B cell (primary cell): ENCODE measurements at regions not wholly inside any gene's neighbourhood (a gene's known extent, or its start where the extent isn't known, plus 50 kb on each side); places are given as distances from the start of the nearest gene placed in this dataset.

Experiments used
- ATAC-seq: fragments of 200-7000 bp; cut with Tn5 transposase; one replicate; pipeline ENCODE4 v1.10.0; 2021; ENCODE audit warnings: low read depth, mild to moderate bottlenecking, moderate number of reproducible peaks, moderate library complexity
- CTCF ChIA-PET: fragments of 350-600 bp; sonication (Branson Sonifier 250); formaldehyde crosslinking; loops from one replicate; lab custom pipeline; 2021; ENCODE audit warnings: antibody characterized with exemption, inconsistent platforms; lab: Charles Lee
- POLR2A ChIA-PET: fragments of 350-600 bp; sonication (Branson Sonifier 250); formaldehyde crosslinking; loops from one replicate; lab custom pipeline; 2021; ENCODE audit warnings: antibody characterized with exemption; lab: Charles Lee
- DNase-seq: peaks from one replicate; pipeline ENCODE4 v3.0.0; 2013
- H2AFZ ChIP-seq: 2 replicates; pipeline ENCODE4 v1.6.1; 2012; ENCODE audit warnings: mild to moderate bottlenecking, low read depth, low read length; ENCODE audit not compliant: insufficient read depth, poor library complexity, severe bottlenecking
- H3K27ac ChIP-seq, 2 donors: 1 replicate in 1 of 2; 2 replicates in 1 of 2; pipeline ENCODE4 v1.5.1; 2012 to 2013; ENCODE audit warnings: low read length in 2 of 2, mild to moderate bottlenecking in 2 of 2, moderate library complexity in 1 of 2
- H3K27me3 ChIP-seq, 4 experiments: fragments of 200-600 bp in 1 of 4; sonication (generic) in 1 of 4; replicated peaks in 1 of 4; 1 replicate in 2 of 4; 2 replicates in 2 of 4; pipeline versions ENCODE4 v1.6.1 to v1.7.0; 2013 to 2016; ENCODE audit warnings: low read length in 3 of 4, mild to moderate bottlenecking in 2 of 4, mixed read lengths in 1 of 4, moderate library complexity in 1 of 4; ENCODE audit not compliant: insufficient read depth in 4 of 4, control insufficient read depth in 3 of 4; ENCODE audit errors: control extremely low read depth in 1 of 4
- H3K36me3 ChIP-seq, 2 experiments: replicated peaks in 1 of 2; 1 replicate in 1 of 2; 2 replicates in 1 of 2; pipeline versions ENCODE4 v1.6.1 to v1.7.1; 2013; ENCODE audit warnings: low read length in 1 of 2; ENCODE audit not compliant: insufficient read depth in 2 of 2, control insufficient read depth in 1 of 2; ENCODE audit errors: control extremely low read depth in 1 of 2, extremely low read depth in 1 of 2
- H3K4me1 ChIP-seq, 2 donors: fragments of 200-600 bp in 1 of 2; sonication (generic) in 1 of 2; 1 replicate in 1 of 2; 2 replicates in 1 of 2; pipeline versions ENCODE4 v1.5.1 to v1.6.1; 2013 to 2017; ENCODE audit warnings: low read length in 2 of 2; ENCODE audit not compliant: control insufficient read depth in 2 of 2, insufficient read depth in 2 of 2
- H3K4me2 ChIP-seq: replicated peaks from 2 replicates; pipeline ENCODE3; 2012; ENCODE audit warnings: mild to moderate bottlenecking, low read depth, low read length; ENCODE audit not compliant: poor library complexity, severe bottlenecking
- H3K4me3 ChIP-seq, 5 experiments: fragments of 200-600 bp in 1 of 5; sonication (generic) in 1 of 5; 1 replicate in 3 of 5; 2 replicates in 2 of 5; pipeline versions ENCODE4 v1.5.1 to v1.7.0; 2011 to 2016; ENCODE audit warnings: low read length in 4 of 5, mild to moderate bottlenecking in 4 of 5, low read depth in 2 of 5, control low read depth in 1 of 5, moderate library complexity in 1 of 5; ENCODE audit not compliant: insufficient read depth in 1 of 5; ENCODE audit errors: control extremely low read depth in 1 of 5, extremely low read depth in 1 of 5
- H3K79me2 ChIP-seq: fragments of 200-600 bp; sonication (generic); one replicate; pipeline ENCODE4 v1.6.0; 2016; ENCODE audit warnings: low read length; ENCODE audit not compliant: control insufficient read depth, insufficient read depth
- H3K9ac ChIP-seq: fragments of 200-600 bp; sonication (generic); 2 replicates; pipeline ENCODE4 v1.6.1; 2017; ENCODE audit warnings: mild to moderate bottlenecking, low read length, moderate library complexity
- H3K9me3 ChIP-seq, 3 donors: one replicate each; pipeline versions ENCODE4 v1.6.1 to v1.7.1; 2013; ENCODE audit warnings: low read length in 2 of 3; ENCODE audit not compliant: control insufficient read depth in 2 of 3, insufficient read depth in 1 of 3; ENCODE audit errors: control extremely low read depth in 1 of 3
- H4K20me1 ChIP-seq: 2 replicates; pipeline ENCODE4 v1.6.0; 2012; ENCODE audit warnings: mild to moderate bottlenecking, low read length; ENCODE audit not compliant: insufficient read depth, control insufficient read depth, poor library complexity, severe bottlenecking
- H3K27ac Mint-ChIP-seq: one replicate; pipeline ENCODE4 v1.8.0; 2021; ENCODE audit warnings: mixed read lengths
- H3K27me3 Mint-ChIP-seq: one replicate; pipeline ENCODE4 v1.8.0; 2021; ENCODE audit warnings: mixed read lengths
- H3K4me1 Mint-ChIP-seq: one replicate; pipeline ENCODE4 v1.8.0; 2021; ENCODE audit warnings: mixed read lengths
- H3K4me3 Mint-ChIP-seq: one replicate; pipeline ENCODE4 v1.8.0; 2021; ENCODE audit warnings: mixed read lengths
- H3K9me3 Mint-ChIP-seq: one replicate; pipeline ENCODE4 v1.8.0; 2022; ENCODE audit warnings: mixed read lengths; ENCODE audit not compliant: insufficient read depth
- CTCF ChIP-seq: fragments of 200-600 bp; IDR thresholded peaks from one replicate; pipeline ENCODE4 v1.8.0; 2022; ENCODE audit warnings: antibody characterized with exemption, mild to moderate bottlenecking
- EZH2 ChIP-seq: IDR thresholded peaks from 2 replicates; pipeline ENCODE4 v1.6.1; 2012; ENCODE audit warnings: borderline replicate concordance, low read depth, mild to moderate bottlenecking, moderate library complexity, low read length; ENCODE audit not compliant: insufficient read depth, poor library complexity, severe bottlenecking
- WGBS: methylation state at CpG from one replicate; pipeline ENCODE4 v1.1.5; 2013; ENCODE audit warnings: missing lambda C conversion rate; ENCODE audit not compliant: insufficient coverage; 5-methylcytosine and 5-hydroxymethylcytosine counted together
- intact Hi-C: fragments of 100-400 bp; cut with micrococcal nuclease; formaldehyde crosslinking; loops from one replicate; pipeline ENCODE4 v1.10.0; 2022

DNA sequence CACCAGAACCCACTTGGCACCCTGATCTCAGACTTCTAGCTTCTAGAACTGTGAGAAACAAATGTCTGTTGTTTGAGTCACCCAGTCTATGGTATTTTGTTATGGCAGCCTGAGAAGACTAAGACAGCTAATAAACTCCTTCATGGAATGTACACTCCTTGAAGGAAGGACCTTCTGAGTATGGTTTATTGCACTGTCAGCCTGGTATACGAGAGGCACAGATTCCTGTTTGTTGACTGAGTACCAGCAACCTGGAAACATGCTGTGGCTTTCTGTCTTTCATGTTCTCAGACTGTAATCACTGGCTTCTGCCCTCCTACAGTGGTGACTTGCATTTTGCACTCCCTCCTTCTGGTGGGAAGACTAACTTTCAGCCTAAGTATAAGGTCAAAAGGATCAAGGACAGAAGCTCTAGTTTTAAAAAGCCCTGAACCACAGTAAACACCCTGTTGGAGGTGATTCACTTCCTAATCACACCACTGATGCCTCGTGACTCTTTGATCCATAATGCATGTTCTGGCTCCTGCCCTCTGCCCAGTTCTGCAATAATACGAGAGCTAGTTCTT lies 319.0 kb upstream of the NPSR1 start:
- no peak overlapping the region for H3K27ac ChIP-seq
- H2AFZ ChIP-seq, result no peak overlapping the region
- no peaks in the 10 kb centered on the region for H3K4me1 ChIP-seq
- H3K9ac ChIP-seq, result no peak overlapping the region
- DNase-seq (no peak), ATAC-seq (no peak)
- H3K4me2 ChIP-seq, result no peak overlapping the region
- Mint-ChIP-seq H3K9me3 (peaks cover 7% of the 10 kb centered on the region), H3K4me1 (no peaks in the 10 kb centered on the region), H3K27ac (no peak overlapping the region), H3K27me3 (no peaks in the 10 kb centered on the region), H3K4me3 (no peak overlapping the region)
- H3K79me2 ChIP-seq, result no peaks in the 10 kb centered on the region
- ChIA-PET POLR2A (no interaction called here), CTCF (no interaction called here)
- intact Hi-C loops, result no loop called here
- H3K36me3 ChIP-seq, result no peaks in the 10 kb centered on the region
- H3K27me3 ChIP-seq, result no peaks in the 10 kb centered on the region
- no peak overlapping the region for H3K4me3 ChIP-seq
- WGBS, result 75% methylated on average over 3 of the region's 3 CpGs
- TF ChIP-seq CTCF (no peak), EZH2 (no peak)
- no peaks in the 10 kb centered on the region for H4K20me1 ChIP-seq
- no peaks in the 10 kb centered on the region for H3K9me3 ChIP-seq

DNA sequence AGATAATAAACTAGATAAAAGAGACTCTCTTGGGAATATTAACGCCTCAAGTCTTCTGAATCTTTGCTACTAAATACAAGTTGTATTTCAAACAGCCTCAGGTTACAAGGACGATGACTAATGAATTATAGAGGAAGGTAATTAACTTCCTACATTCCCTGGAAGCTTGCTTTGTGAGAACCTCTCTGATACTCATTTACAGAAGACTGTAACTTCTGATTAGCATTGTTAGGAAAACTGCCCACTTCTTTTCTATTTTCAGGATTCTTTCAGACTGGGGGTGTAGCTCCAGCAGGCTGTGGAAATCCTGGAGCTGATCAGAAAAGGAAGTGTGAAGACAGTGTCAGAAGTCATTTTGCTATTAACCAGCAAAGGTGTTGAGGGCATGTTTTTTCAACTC lies 316.7 kb upstream of the NPSR1 start:
- H3K4me1 Mint-ChIP-seq, result no peaks in the 10 kb centered on the region
- Histone ChIP-seq H3K4me2 (no peak overlapping the region), H3K9me3 (no peaks in the 10 kb centered on the region), H3K27me3 (no peaks in the 10 kb centered on the region), H3K79me2 (no peaks in the 10 kb centered on the region), H3K27ac (no peak overlapping the region), H3K9ac (no peak overlapping the region), H3K36me3 (no peaks in the 10 kb centered on the region), H3K4me3 (no peak overlapping the region), H3K4me1 (no peaks in the 10 kb centered on the region), H2AFZ (no peak overlapping the region), H4K20me1 (no peaks in the 10 kb centered on the region)
- no CpG with 5 or more reads among the region's 2 CpGs for WGBS
- intact Hi-C loops, result no loop called here
- ChIA-PET CTCF (interaction anchor here (1.1 kb wide), 1 partner anchor 21 kb away, joined by 3 read pairs; no protein-coding TSS in a partner anchor), POLR2A (interaction anchor here (0.8 kb wide), 1 partner anchor 1282 kb away, joined by 7 read pairs; no protein-coding TSS in a partner anchor)
- no peak overlapping the region for H3K27ac Mint-ChIP-seq
- DNase-seq (no peak), ATAC-seq (no peak)
- no peak for TF ChIP-seq CTCF
- peaks cover 7% of the 10 kb centered on the region for H3K9me3 Mint-ChIP-seq
- H3K27me3 Mint-ChIP-seq, result no peaks in the 10 kb centered on the region
- no peak overlapping the region for H3K4me3 Mint-ChIP-seq
